HG03060 (cell line): ENCODE measurements at regions not wholly inside any gene's neighbourhood (a gene's known extent, or its start where the extent isn't known, plus 50 kb on each side); places are given as distances from the start of the nearest gene placed in this dataset.
"Not testable (repeated sequence)": the region's sequence is repeated elsewhere in the genome, so short reads cannot be mapped to it uniquely, and the experiment has no call there.

Experiments used
- ATAC-seq: cut with Tn5 transposase; IDR thresholded peaks from one replicate; pipeline ENCODE4 v1.9.1; 2021; ENCODE audit warnings: low read depth, moderate number of reproducible peaks; ENCODE audit not compliant: unreplicated experiment

- ATAC-seq, result no peak
These were observed 869.4 kb upstream of the CDH6 start for GRCh38 chr5:30324083-30324482.

- no peak for ATAC-seq
These were observed 905.6 kb upstream of the CDH6 start for GRCh38 chr5:30287890-30288289.

- ATAC-seq, result no peak
These were observed 914.2 kb upstream of the CDH6 start for GRCh38 chr5:30279237-30279636.

- no peak for ATAC-seq
These were observed 926.5 kb upstream of the CDH6 start for GRCh38 chr5:30267026-30267425.

GRCh38 chr5:30239331-30240022 lies 954.0 kb upstream of the CDH6 start:
- ATAC-seq, result no peak

- ATAC-seq, result no peak
These were observed 956.3 kb upstream of the CDH6 start for GRCh38 chr5:30237189-30237588.

- no peak for ATAC-seq
These were observed 983.7 kb upstream of the CDH6 start for GRCh38 chr5:30209755-30210154.

GRCh38 chr5:30197662-30198061 lies 995.8 kb upstream of the CDH6 start:
- no peak for ATAC-seq

- no peak for ATAC-seq
These were observed 998.5 kb upstream of the CDH6 start for GRCh38 chr5:30195036-30195435.

- no peak for ATAC-seq
These were observed 998.9 kb upstream of the CDH6 start for GRCh38 chr5:30194595-30194994.

GRCh38 chr5:30183795-30184194 lies 1009.7 kb upstream of the CDH6 start:
- no peak for ATAC-seq

GRCh38 chr5:30156156-30156555 lies 1037.3 kb upstream of the CDH6 start:
- ATAC-seq, result no peak

- ATAC-seq, result no peak
These were observed 1041.1 kb upstream of the CDH6 start for GRCh38 chr5:30152431-30152830.

- ATAC-seq, result no peak
These were observed 1043.3 kb upstream of the CDH6 start for GRCh38 chr5:30150231-30150630.

GRCh38 chr5:30149526-30149925 lies 1044.0 kb upstream of the CDH6 start:
- no peak for ATAC-seq

- ATAC-seq, result no peak
These were observed 1045.5 kb upstream of the CDH6 start for GRCh38 chr5:30147976-30148375.

GRCh38 chr5:30144059-30144458 lies 1049.4 kb upstream of the CDH6 start:
- ATAC-seq, result not testable (repeated sequence)

GRCh38 chr5:30142432-30142831 lies 1051.1 kb upstream of the CDH6 start:
- no peak for ATAC-seq

- ATAC-seq, result no peak
These were observed 1072.4 kb upstream of the CDH6 start for GRCh38 chr5:30121043-30121442.

GRCh38 chr5:30117135-30117534 lies 1076.4 kb upstream of the CDH6 start:
- no peak for ATAC-seq

- ATAC-seq, result no peak
These were observed 1079.9 kb upstream of the CDH6 start for GRCh38 chr5:30113542-30113941.

- ATAC-seq, result no peak
These were observed 1080.6 kb upstream of the CDH6 start for GRCh38 chr5:30112867-30113266.

GRCh38 chr5:30108051-30108450 lies 1085.4 kb upstream of the CDH6 start:
- no peak for ATAC-seq
